Activated CD8-positive, alpha-beta memory T cell treated with anti-CD3 and anti-CD28 coated beads, Interleukin-2, amount 50 U/mL, for 24 hours (primary cell): ENCODE measurements at regions not wholly inside any gene's neighbourhood (a gene's known extent, or its start where the extent isn't known, plus 50 kb on each side); places are given as distances from the start of the nearest gene placed in this dataset.
"Not testable (repeated sequence)": the region's sequence is repeated elsewhere in the genome, so short reads cannot be mapped to it uniquely, and the experiment has no call there.

ENCODE experiments used
- DNase-seq: peaks from one replicate; pipeline ENCODE4 v3.0.0-alpha.2; 2020; ENCODE audit errors: extremely low read depth

GRCh38 chr1:149229813-149230212 is 126.5 kb upstream of the NBPF9 start:
- DNase-seq, result not testable (repeated sequence)

- not testable (repeated sequence) for DNase-seq
Observed at GRCh38 chr1:149234926-149235914, 131.9 kb upstream of the NBPF9 start.

GRCh38 chr1:149237515-149237914 is 134.2 kb upstream of the NBPF9 start:
- not testable (repeated sequence) for DNase-seq

- not testable (repeated sequence) for DNase-seq
Observed at GRCh38 chr1:149239897-149240508, 136.7 kb upstream of the NBPF9 start.

GRCh38 chr1:149240530-149240929 is 137.2 kb upstream of the NBPF9 start:
- not testable (repeated sequence) for DNase-seq

GRCh38 chr1:149241272-149241671 is 137.9 kb upstream of the NBPF9 start:
- not testable (repeated sequence) for DNase-seq

GRCh38 chr1:149243572-149243971 is 140.2 kb upstream of the NBPF9 start:
- not testable (repeated sequence) for DNase-seq

GRCh38 chr1:149244621-149245020 is 141.3 kb upstream of the NBPF9 start:
- DNase-seq, result not testable (repeated sequence)

GRCh38 chr1:149246212-149246611 is 142.9 kb upstream of the NBPF9 start:
- DNase-seq, result not testable (repeated sequence)

GRCh38 chr1:149248610-149249009 is 145.3 kb upstream of the NBPF9 start:
- not testable (repeated sequence) for DNase-seq

GRCh38 chr1:149249850-149250467 is 146.6 kb upstream of the NBPF9 start:
- DNase-seq, result not testable (repeated sequence)

GRCh38 chr1:149254894-149255847 is 151.8 kb upstream of the NBPF9 start:
- not testable (repeated sequence) for DNase-seq

- DNase-seq, result not testable (repeated sequence)
Observed at GRCh38 chr1:149260284-149260683, 156.9 kb upstream of the NBPF9 start.

GRCh38 chr1:149260736-149261340 is 157.5 kb upstream of the NBPF9 start:
- not testable (repeated sequence) for DNase-seq

- not testable (repeated sequence) for DNase-seq
Observed at GRCh38 chr1:149267287-149267686, 163.9 kb upstream of the NBPF9 start.

GRCh38 chr1:149269001-149269702 is 165.8 kb upstream of the NBPF9 start:
- not testable (repeated sequence) for DNase-seq

- DNase-seq, result not testable (repeated sequence)
Observed at GRCh38 chr1:149269833-149270232, 166.5 kb upstream of the NBPF9 start.

GRCh38 chr1:149274493-149274892 is 171.1 kb upstream of the NBPF9 start:
- DNase-seq, result not testable (repeated sequence)

- DNase-seq, result not testable (repeated sequence)
Observed at GRCh38 chr1:149275802-149276201, 172.5 kb upstream of the NBPF9 start.

GRCh38 chr1:149276496-149276895 is 173.1 kb upstream of the NBPF9 start:
- DNase-seq, result not testable (repeated sequence)
